ENCODE measurements at regions not wholly inside any gene's neighbourhood (a gene's known extent, or its start where the extent isn't known, plus 50 kb on each side); places are given as distances from the start of the nearest gene placed in this dataset.

DNA sequence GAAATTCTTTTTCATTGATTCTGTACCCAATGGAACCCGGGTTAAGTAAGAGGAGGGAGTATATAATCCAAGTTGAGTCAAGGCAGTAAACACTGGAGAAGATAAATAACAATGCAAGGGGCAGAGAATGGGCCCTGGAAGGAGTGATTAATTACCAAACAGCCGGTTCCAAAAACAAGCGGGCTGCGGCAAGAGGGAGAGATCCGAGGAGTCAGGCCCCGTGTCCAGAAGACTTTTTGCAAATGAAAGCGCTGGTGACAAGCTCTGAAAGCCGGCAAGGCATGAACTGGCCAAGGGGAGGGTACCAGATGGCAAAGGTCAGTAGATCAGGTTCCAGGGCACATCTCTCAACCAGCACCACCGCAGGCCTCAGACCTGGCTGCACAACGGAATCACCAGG is 294.9 kb downstream of the BCOR start:
- Histone ChIP-seq H2AFZ (ENCODE audit: low read length) (no peak overlapping the region), H3K4me2 (ENCODE audit: low read length) (no peak overlapping the region), H4K20me1 (ENCODE audit: insufficient read depth, low read length) (no peaks in the 10 kb centered on the region), H3K9me2 (ENCODE audit: low read depth, low read length) (no peaks in the 10 kb centered on the region), H3K4me1 (ENCODE audit: insufficient read depth, low read length, severe bottlenecking) (peaks cover 10% of the 10 kb centered on the region), H3K36me3 (ENCODE audit: insufficient read depth, low read length) (no peaks in the 10 kb centered on the region; the same call in 1 of the 2 replicates), H3K79me2 (ENCODE audit: insufficient read depth, low read length) (no peaks in the 10 kb centered on the region), H3K9ac (ENCODE audit: low read length) (no peak overlapping the region), H3K27ac (ENCODE audit: low read depth, low read length, poor library complexity, severe bottlenecking) (no peak overlapping the region), H3K9me3 (ENCODE audit: low read length) (no peaks in the 10 kb centered on the region), H3F3A (ENCODE audit: insufficient read depth, low read length) (no peaks in the 10 kb centered on the region), H3K27me3 (ENCODE audit: insufficient read depth, low read length) (no peaks in the 10 kb centered on the region), H3K4me3 (ENCODE audit: low read depth, low read length, poor library complexity, severe bottlenecking) (no peak overlapping the region)
- no peak for TF ChIP-seq EZH2 (IDR thresholded peaks at IDR 0.05; ENCODE audit: borderline replicate concordance, low read length)

DNA sequence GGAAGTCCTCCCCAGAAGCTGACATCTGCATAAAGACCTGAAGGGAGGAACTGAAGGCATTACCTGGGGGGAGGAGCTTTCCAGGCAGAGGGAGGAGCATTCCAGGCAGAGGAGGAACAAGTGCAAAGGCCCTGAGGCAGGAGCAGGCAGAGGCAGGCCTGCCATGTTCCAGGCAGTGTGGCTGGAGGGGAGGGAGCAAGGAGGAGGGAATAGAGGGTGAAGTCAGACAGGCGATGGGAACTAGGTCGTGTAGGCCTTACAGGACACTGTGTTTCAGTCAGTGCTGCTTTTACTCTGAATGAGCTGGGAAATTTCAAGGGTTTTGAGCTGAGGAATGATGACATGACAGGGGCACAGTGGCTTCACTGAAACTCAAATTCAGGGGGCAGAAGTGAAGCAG is 292.7 kb downstream of the BCOR start:
- H3K36me3 ChIP-seq (ENCODE audit: insufficient read depth, low read length), result no peaks in the 10 kb centered on the region; the same call in 1 of the 2 replicates
- peaks cover 25% of the 10 kb centered on the region for H3K4me1 ChIP-seq (ENCODE audit: insufficient read depth, low read length, severe bottlenecking)
- no peak overlapping the region for H2AFZ ChIP-seq (ENCODE audit: low read length)
- no peak overlapping the region for H3K9ac ChIP-seq (ENCODE audit: low read length)
- no peaks in the 10 kb centered on the region for H3K9me2 ChIP-seq (ENCODE audit: low read depth, low read length)
- no peaks in the 10 kb centered on the region for H3F3A ChIP-seq (ENCODE audit: insufficient read depth, low read length)
- TF ChIP-seq, protein P1, sequence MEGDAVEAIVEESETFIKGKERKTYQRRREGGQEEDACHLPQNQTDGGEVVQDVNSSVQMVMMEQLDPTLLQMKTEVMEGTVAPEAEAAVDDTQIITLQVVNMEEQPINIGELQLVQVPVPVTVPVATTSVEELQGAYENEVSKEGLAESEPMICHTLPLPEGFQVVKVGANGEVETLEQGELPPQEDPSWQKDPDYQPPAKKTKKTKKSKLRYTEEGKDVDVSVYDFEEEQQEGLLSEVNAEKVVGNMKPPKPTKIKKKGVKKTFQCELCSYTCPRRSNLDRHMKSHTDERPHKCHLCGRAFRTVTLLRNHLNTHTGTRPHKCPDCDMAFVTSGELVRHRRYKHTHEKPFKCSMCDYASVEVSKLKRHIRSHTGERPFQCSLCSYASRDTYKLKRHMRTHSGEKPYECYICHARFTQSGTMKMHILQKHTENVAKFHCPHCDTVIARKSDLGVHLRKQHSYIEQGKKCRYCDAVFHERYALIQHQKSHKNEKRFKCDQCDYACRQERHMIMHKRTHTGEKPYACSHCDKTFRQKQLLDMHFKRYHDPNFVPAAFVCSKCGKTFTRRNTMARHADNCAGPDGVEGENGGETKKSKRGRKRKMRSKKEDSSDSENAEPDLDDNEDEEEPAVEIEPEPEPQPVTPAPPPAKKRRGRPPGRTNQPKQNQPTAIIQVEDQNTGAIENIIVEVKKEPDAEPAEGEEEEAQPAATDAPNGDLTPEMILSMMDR (IDR thresholded peaks at IDR 0.05; ENCODE audit: low read length), result no peak
- no peak for TF ChIP-seq EZH2 (IDR thresholded peaks at IDR 0.05; ENCODE audit: borderline replicate concordance, low read length)
- no peaks in the 10 kb centered on the region for H3K9me3 ChIP-seq (ENCODE audit: low read length)
- H3K27ac ChIP-seq (ENCODE audit: low read depth, low read length, poor library complexity, severe bottlenecking), result no peak overlapping the region
- H3K79me2 ChIP-seq (ENCODE audit: insufficient read depth, low read length), result no peaks in the 10 kb centered on the region
- no peak overlapping the region for H3K4me3 ChIP-seq (ENCODE audit: low read depth, low read length, poor library complexity, severe bottlenecking)
- H3K4me2 ChIP-seq (ENCODE audit: low read length), result no peak overlapping the region
- H4K20me1 ChIP-seq (ENCODE audit: insufficient read depth, low read length), result no peaks in the 10 kb centered on the region
- H3K27me3 ChIP-seq (ENCODE audit: insufficient read depth, low read length), result no peaks in the 10 kb centered on the region

DNA sequence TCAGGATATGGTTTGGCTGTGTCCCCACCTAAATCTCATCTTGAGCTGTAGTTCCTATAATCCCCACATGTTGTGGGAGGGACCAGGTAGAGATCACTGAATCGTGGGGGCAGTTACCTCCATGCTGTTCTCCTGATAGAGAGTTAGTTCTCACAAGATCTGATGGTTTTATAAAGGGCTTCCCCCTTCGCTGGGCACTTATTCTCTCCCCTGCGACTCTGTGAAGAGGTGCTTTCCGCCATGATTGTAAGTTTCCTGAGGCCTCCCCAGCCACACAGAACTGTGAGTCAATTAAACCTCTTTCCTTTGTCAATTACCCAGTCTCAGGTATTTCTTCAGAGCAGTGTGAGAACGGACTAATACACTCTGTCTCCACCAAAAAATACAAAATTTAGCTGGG is 291.9 kb downstream of the BCOR start:
- H3F3A ChIP-seq (ENCODE audit: insufficient read depth, low read length), result no peaks in the 10 kb centered on the region
- no peak overlapping the region for H2AFZ ChIP-seq (ENCODE audit: low read length)
- H3K79me2 ChIP-seq (ENCODE audit: insufficient read depth, low read length), result no peaks in the 10 kb centered on the region
- H3K27me3 ChIP-seq (ENCODE audit: insufficient read depth, low read length), result no peaks in the 10 kb centered on the region
- H3K4me2 ChIP-seq (ENCODE audit: low read length), result no peak overlapping the region
- peaks cover 25% of the 10 kb centered on the region for H3K4me1 ChIP-seq (ENCODE audit: insufficient read depth, low read length, severe bottlenecking)
- H4K20me1 ChIP-seq (ENCODE audit: insufficient read depth, low read length), result no peaks in the 10 kb centered on the region
- no peak overlapping the region for H3K4me3 ChIP-seq (ENCODE audit: low read depth, low read length, poor library complexity, severe bottlenecking)
- no peaks in the 10 kb centered on the region for H3K9me3 ChIP-seq (ENCODE audit: low read length)
- no peaks in the 10 kb centered on the region for H3K9me2 ChIP-seq (ENCODE audit: low read depth, low read length)
- H3K9ac ChIP-seq (ENCODE audit: low read length), result no peak overlapping the region
- H3K36me3 ChIP-seq (ENCODE audit: insufficient read depth, low read length), result no peaks in the 10 kb centered on the region; the same call in 1 of the 2 replicates
- H3K27ac ChIP-seq (ENCODE audit: low read depth, low read length, poor library complexity, severe bottlenecking), result no peak overlapping the region
- TF ChIP-seq, protein P1 (IDR thresholded peaks at IDR 0.05; ENCODE audit: low read length), result no peak
- TF ChIP-seq EZH2 (IDR thresholded peaks at IDR 0.05; ENCODE audit: borderline replicate concordance, low read length), result no peak

DNA sequence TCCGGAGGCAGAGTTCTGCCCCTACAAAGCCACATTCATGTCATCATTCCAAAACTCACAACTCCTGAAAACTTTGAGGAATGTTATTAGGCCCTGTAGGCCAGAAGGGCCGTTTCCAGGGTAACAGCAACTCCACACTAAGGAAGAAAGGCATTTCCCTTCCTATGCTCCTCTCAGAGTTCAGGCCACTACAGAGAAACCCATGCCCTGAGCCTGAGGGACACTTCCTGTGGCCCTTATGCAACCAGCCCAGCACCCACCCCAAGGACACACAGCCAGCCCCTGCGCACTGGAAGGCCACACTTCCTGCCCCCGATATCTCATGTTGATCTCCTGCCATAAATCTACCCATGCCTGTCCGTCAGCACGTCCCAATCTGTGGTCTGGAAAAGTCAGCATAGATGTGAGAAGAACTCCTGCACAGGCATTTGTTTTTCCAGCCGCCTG is 289.3 kb downstream of the BCOR start:
- Histone ChIP-seq H3K4me1 (ENCODE audit: insufficient read depth, low read length, severe bottlenecking) (peaks cover 14% of the 10 kb centered on the region), H2AFZ (ENCODE audit: low read length) (no peak overlapping the region), H3K36me3 (ENCODE audit: insufficient read depth, low read length) (no peaks in the 10 kb centered on the region; the same call in 1 of the 2 replicates), H3K79me2 (ENCODE audit: insufficient read depth, low read length) (no peaks in the 10 kb centered on the region), H3F3A (ENCODE audit: insufficient read depth, low read length) (no peaks in the 10 kb centered on the region), H3K4me3 (ENCODE audit: low read depth, low read length, poor library complexity, severe bottlenecking) (no peak overlapping the region), H3K9me2 (ENCODE audit: low read depth, low read length) (no peaks in the 10 kb centered on the region), H3K9me3 (ENCODE audit: low read length) (no peaks in the 10 kb centered on the region), H4K20me1 (ENCODE audit: insufficient read depth, low read length) (no peaks in the 10 kb centered on the region), H3K27ac (ENCODE audit: low read depth, low read length, poor library complexity, severe bottlenecking) (no peak overlapping the region), H3K27me3 (ENCODE audit: insufficient read depth, low read length) (no peaks in the 10 kb centered on the region), H3K9ac (ENCODE audit: low read length) (no peak overlapping the region), H3K4me2 (ENCODE audit: low read length) (no peak overlapping the region)
- no peak for TF ChIP-seq EZH2 (IDR thresholded peaks at IDR 0.05; ENCODE audit: borderline replicate concordance, low read length)
- TF ChIP-seq, protein P1 (IDR thresholded peaks at IDR 0.05; ENCODE audit: low read length), result no peak
